Adrenal gland (tissue), 9 donors: ENCODE measurements at regions not wholly inside any gene's neighbourhood (a gene's known extent, or its start where the extent isn't known, plus 50 kb on each side); places are given as distances from the start of the nearest gene placed in this dataset.

Source experiments
- DNase-seq, 7 donors: peaks; one replicate each; pipeline ENCODE4 v3.0.0-alpha.2; 2019 to 2020
- H3K27ac ChIP-seq, 5 donors: fragments of 200-600 bp; sonication (generic) in 4 of 5; 1 replicate in 3 of 5; 2 replicates in 2 of 5; pipeline versions ENCODE4 v1.5.1 to v1.8.0; 2016 to 2020; ENCODE audit warnings: mild to moderate bottlenecking in 1 of 5
- H3K27me3 ChIP-seq: fragments of 200-600 bp; 2 replicates; pipeline ENCODE4 v1.8.0; 2021
- H3K36me3 ChIP-seq, 2 donors: fragments of 200-600 bp; replicated peaks in 1 of 2; 1 replicate in 1 of 2; 2 replicates in 1 of 2; pipeline versions ENCODE4 v1.5.1 to v1.8.0; 2018 to 2022
- H3K4me1 ChIP-seq, 2 donors: fragments of 200-600 bp; replicated peaks in 1 of 2; 1 replicate in 1 of 2; 2 replicates in 1 of 2; pipeline versions ENCODE4 v1.5.1 to v1.8.0; 2018 to 2021
- H3K4me3 ChIP-seq, 4 donors: fragments of 200-600 bp; sonication (generic) in 3 of 4; one replicate each; pipeline ENCODE4 v1.5.1; 2016 to 2018
- H3K9me3 ChIP-seq, 3 donors: fragments of 200-600 bp; sonication (generic) in 1 of 3; replicated peaks in 1 of 3; 1 replicate in 2 of 3; 2 replicates in 1 of 3; pipeline versions ENCODE4 v1.5.1 to v1.8.0; 2016 to 2021
- CTCF ChIP-seq, 6 experiments: fragments of 450-650 bp in 4 of 6; fragments of 200-600 bp in 2 of 6; sonication (generic) in 1 of 6; IDR thresholded peaks; 1 replicate in 5 of 6; 2 replicates in 1 of 6; pipeline versions ENCODE4 v1.5.1 to v1.8.0; 2016 to 2021; ENCODE audit warnings: antibody characterized with exemption in 6 of 6, mild to moderate bottlenecking in 2 of 6, moderate library complexity in 1 of 6
- POLR2A ChIP-seq, 2 donors: fragments of 450-650 bp; IDR thresholded peaks; one replicate each; pipeline ENCODE4 v1.6.1; 2017; ENCODE audit warnings: antibody characterized with exemption in 2 of 2, mild to moderate bottlenecking in 2 of 2, moderate library complexity in 1 of 2
- WGBS, 4 donors: extraction: QIAGEN DNeasy Blood & Tissue Kit in 2 of 4; methylation state at CpG; one replicate each; pipeline versions ENCODE4 v1.1.5 to v1.1.7; 2013 to 2017; 5-methylcytosine and 5-hydroxymethylcytosine counted together
- intact Hi-C, 2 donors: fragments of 100-400 bp; cut with DNase I; formaldehyde crosslinking; loops; one replicate each; pipeline versions ENCODE4 v1.14.1 to v1.15.0; 2022 to 2023
- donor health status: healthy with polysubstance abuse.
- donor health status: Bipolar disorder and iron deficiency.
- donor health status: DM: yes; HTN: yes; CAD: no.
- donor health status: DM: no; HTN: no; CAD: no.
- donor health status: DM: no; HTN: no; CAD: no.

DNA sequence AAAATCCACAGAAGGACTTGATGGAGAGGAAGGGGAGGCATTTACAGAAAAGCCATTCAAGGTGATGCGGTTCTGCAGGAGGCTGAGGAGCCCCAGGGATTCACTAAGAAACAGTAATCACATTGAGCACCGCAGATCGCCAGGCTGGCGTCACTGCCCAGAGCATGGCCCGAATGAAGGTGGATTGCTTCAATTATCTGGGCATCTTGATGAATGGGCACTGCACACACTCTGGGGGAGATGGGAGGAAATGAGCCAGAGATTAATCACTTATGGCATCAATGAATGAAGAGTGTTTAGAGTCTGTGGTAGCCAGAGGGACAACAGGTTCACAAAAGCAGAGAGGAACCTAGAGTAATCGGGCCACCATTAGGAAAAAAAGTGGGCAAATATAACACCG, 292.1 kb downstream of the ZEB1 start:
- Histone ChIP-seq H3K4me1 (no peaks in the 10 kb centered on the region), H3K4me3 (no peak overlapping the region), H3K9me3 (no peaks in the 10 kb centered on the region), H3K27ac (no peak overlapping the region), H3K27me3 (no peaks in the 10 kb centered on the region), H3K36me3 (no peaks in the 10 kb centered on the region)
- no peak for DNase-seq
- intact Hi-C loops, result no loop called here
- TF ChIP-seq CTCF (IDR thresholded peaks at IDR 0.05), result no peak
- no peak for TF ChIP-seq POLR2A (IDR thresholded peaks at IDR 0.05)
- WGBS, 4 donors, result 78 to 87% (median 83%) methylated on average over 7 of the region's 7 CpGs

DNA sequence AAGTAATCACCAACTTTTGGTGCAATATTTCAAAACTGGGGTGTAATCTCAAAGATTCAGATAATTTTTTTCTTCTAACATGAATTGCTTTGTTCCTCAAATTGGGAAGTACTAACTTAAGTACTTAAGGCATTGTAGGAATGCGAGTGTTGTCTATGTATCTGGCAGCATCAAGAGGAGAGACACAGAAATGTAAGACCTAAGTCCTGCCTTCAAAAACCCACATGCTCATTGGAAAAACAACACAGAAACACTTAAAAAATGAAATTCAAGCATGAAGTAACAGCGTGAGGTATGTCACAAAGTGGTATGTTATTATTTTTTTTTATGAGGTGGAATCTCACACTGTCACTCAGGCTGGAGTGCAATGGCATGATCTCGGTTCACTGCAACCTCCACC, 288.5 kb downstream of the ZEB1 start:
- H3K27me3 ChIP-seq, result no peaks in the 10 kb centered on the region
- intact Hi-C loops, result no loop called here
- TF ChIP-seq POLR2A (IDR thresholded peaks at IDR 0.05) (no peak), CTCF (IDR thresholded peaks at IDR 0.05) (no peak)

GRCh38 chr10:31606841-31607240, 287.8 kb downstream of the ZEB1 start:
- Histone ChIP-seq H3K4me3 (no peak overlapping the region), H3K9me3 (no peaks in the 10 kb centered on the region), H3K4me1 (peaks cover 4 to 7% of the 10 kb centered on the region in 2 donors), H3K36me3 (no peaks in the 10 kb centered on the region), H3K27me3 (no peaks in the 10 kb centered on the region), H3K27ac (no peak overlapping the region)
- no peak for TF ChIP-seq POLR2A (IDR thresholded peaks at IDR 0.05)
- no peak for TF ChIP-seq CTCF (IDR thresholded peaks at IDR 0.05)
- intact Hi-C loops, result no loop called here
- DNase-seq, result no peak

More for the DNA sequence above, 288.5 kb downstream of the ZEB1 start:
- WGBS, 4 donors, result 82 to 91% (median 84%) methylated on average over 3 of the region's 3 CpGs
- no peak for DNase-seq
- H3K4me1 ChIP-seq, result peaks cover 4 to 5% of the 10 kb centered on the region in 2 donors
- H3K9me3 ChIP-seq, result no peaks in the 10 kb centered on the region
- H3K36me3 ChIP-seq, result no peaks in the 10 kb centered on the region
- no peak overlapping the region for H3K4me3 ChIP-seq
- no peak overlapping the region for H3K27ac ChIP-seq

DNA sequence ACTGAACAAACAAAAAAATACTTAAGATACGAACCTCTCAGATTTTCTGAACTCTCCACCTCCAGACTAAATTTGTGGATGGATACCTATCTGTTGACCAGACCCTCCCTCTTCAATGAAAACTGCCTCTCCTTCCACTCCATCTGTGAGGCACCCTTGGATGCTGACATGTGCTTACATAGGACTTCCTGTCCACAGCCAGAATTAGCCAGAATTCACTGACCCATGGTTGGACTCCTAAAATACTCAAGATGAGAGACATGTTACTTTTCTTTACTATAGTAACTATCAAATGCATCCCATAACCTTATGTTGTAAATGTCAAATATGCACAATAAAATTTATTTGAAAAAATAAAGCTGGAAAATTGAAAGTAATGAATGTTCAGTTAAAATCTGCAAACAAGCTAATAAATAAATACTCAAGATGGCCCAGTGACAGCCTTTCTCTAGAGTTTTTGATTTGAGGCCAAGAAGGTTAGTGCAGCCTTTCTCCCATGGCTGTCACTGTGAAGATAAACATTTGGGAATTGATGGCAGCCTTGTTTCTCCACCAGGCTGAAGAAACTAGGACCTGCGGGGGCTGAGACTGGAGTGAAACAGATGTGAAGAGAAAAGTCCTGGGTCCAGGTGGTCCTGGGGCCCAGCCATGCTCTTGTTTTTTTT, 287.0 kb downstream of the ZEB1 start:
- TF ChIP-seq POLR2A (IDR thresholded peaks at IDR 0.05), result no peak
- no peak for TF ChIP-seq CTCF (IDR thresholded peaks at IDR 0.05)
- Histone ChIP-seq H3K4me1 (peaks cover 4 to 7% of the 10 kb centered on the region in 2 donors), H3K9me3 (no peaks in the 10 kb centered on the region), H3K4me3 (no peak overlapping the region), H3K27ac (no peak overlapping the region), H3K27me3 (no peaks in the 10 kb centered on the region), H3K36me3 (no peaks in the 10 kb centered on the region)
- intact Hi-C loops, result no loop called here
- 43 to 76% (median 56%) methylated on average over 2 of the region's 2 CpGs for WGBS, 4 donors
- no peak for DNase-seq
